ENCODE measurements at regions not wholly inside any gene's neighbourhood (a gene's known extent, or its start where the extent isn't known, plus 50 kb on each side); places are given as distances from the start of the nearest gene placed in this dataset.

GRCh38 chr14:105616802-105617192, 90.4 kb downstream of the TMEM121 start:
- TF ChIP-seq NFE2L2 (conservative IDR thresholded peaks at IDR 0.05; ENCODE audit: low read length) (no peak), CTCF (IDR thresholded peaks at IDR 0.05) (no peak), CEBPB (IDR thresholded peaks at IDR 0.05) (no peak), GATA3 (IDR thresholded peaks at IDR 0.05; ENCODE audit: borderline replicate concordance) (no peak), USF2 (IDR thresholded peaks at IDR 0.05) (no peak), BHLHE40 (IDR thresholded peaks at IDR 0.05; ENCODE audit: low read depth, low read length) (no peak), REST (IDR thresholded peaks at IDR 0.05) (no peak), MYC (IDR thresholded peaks at IDR 0.05; ENCODE audit: borderline replicate concordance, low read length) (no peak), MAX (IDR thresholded peaks at IDR 0.05) (no peak), POLR2A (IDR thresholded peaks at IDR 0.05; ENCODE audit: low read length) (no peak), HOXA7 (CRISPR knock-in tag; IDR thresholded peaks at IDR 0.05) (no peak), RAD21 (conservative IDR thresholded peaks at IDR 0.05 in 1 of 2, IDR thresholded peaks at IDR 0.05 in 1 of 2) (no peak), CBX8 (IDR thresholded peaks at IDR 0.05) (no peak), JUN (IDR thresholded peaks at IDR 0.05) (no peak)
